Transverse colon (tissue), 4 donors: ENCODE measurements at regions not wholly inside any gene's neighbourhood (a gene's known extent, or its start where the extent isn't known, plus 50 kb on each side); places are given as distances from the start of the nearest gene placed in this dataset.

Source experiments
- DNase-seq: peaks from one replicate; pipeline ENCODE4 v3.0.0-alpha.2; 2019
- H3K27ac ChIP-seq, 4 donors: fragments of 200-600 bp; sonication (generic); 2 replicates each; pipeline ENCODE4 v1.5.1; 2016 to 2018; ENCODE audit warnings: inconsistent platforms in 4 of 4
- H3K27me3 ChIP-seq: fragments of 200-600 bp; sonication (generic); 2 replicates; pipeline ENCODE4 v1.5.1; 2017; ENCODE audit warnings: inconsistent platforms
- H3K36me3 ChIP-seq, 4 donors: fragments of 200-600 bp; sonication (generic); 2 replicates each; pipeline ENCODE4 v1.5.1; 2017 to 2019; ENCODE audit warnings: inconsistent platforms in 4 of 4
- H3K4me1 ChIP-seq, 4 donors: fragments of 200-600 bp; sonication (generic); 2 replicates each; pipeline ENCODE4 v1.5.1; 2017 to 2020; ENCODE audit warnings: inconsistent platforms in 4 of 4
- H3K4me3 ChIP-seq, 4 donors: fragments of 200-600 bp; sonication (generic); 1 replicate in 1 of 4; 2 replicates in 3 of 4; pipeline versions ENCODE4 v1.5.1 to v1.6.1; 2017 to 2019; ENCODE audit warnings: inconsistent platforms in 4 of 4
- H3K9me3 ChIP-seq, 2 donors: fragments of 200-600 bp; sonication (generic); 2 replicates each; pipeline ENCODE4 v1.5.1; 2017 to 2019; ENCODE audit warnings: inconsistent platforms in 2 of 2
- EP300 ChIP-seq: sonication (generic); formaldehyde crosslinking; IDR thresholded peaks from one replicate; pipeline ENCODE4 v1.6.1; 2017; ENCODE audit warnings: antibody characterized with exemption, low read depth
- POLR2A ChIP-seq: fragments of 450-650 bp; IDR thresholded peaks from one replicate; pipeline ENCODE4 v1.6.1; 2016; ENCODE audit warnings: antibody characterized with exemption, mild to moderate bottlenecking, moderate library complexity
- POLR2AphosphoS5 ChIP-seq, 3 donors: sonication (generic); formaldehyde crosslinking; IDR thresholded peaks; one replicate each; pipeline ENCODE4 v1.6.1; 2016; ENCODE audit warnings: antibody characterized with exemption in 3 of 3
- WGBS, 2 donors: methylation state at CpG; one replicate each; pipeline ENCODE4 v1.1.5; 2018; ENCODE audit warnings: low coverage in 1 of 2; 5-methylcytosine and 5-hydroxymethylcytosine counted together
- in situ Hi-C, 4 donors: fragments of 200-750 bp; cut with MboI; loops; one replicate each; pipeline versions ENCODE4 v1.15.0 to v1.15.1; 2017; ENCODE audit warnings: low sequenced_read_pairs in 3 of 4, low pct_ligation_motif_present in 1 of 4, low pct_unique_long_range_greater_than_20kb in 1 of 4
- intact Hi-C: fragments of 100-400 bp; cut with DNase I; formaldehyde crosslinking; loops from one replicate; pipeline ENCODE4 v1.15.1; 2023; ENCODE audit warnings: low total_unique reads
- TF ChIP-seq, protein P1 (sequence below), 5 experiments: fragments of 200-600 bp in 3 of 5; fragments of 450-650 bp in 2 of 5; sonication (generic) in 3 of 5; IDR thresholded peaks; 1 replicate in 2 of 5; 2 replicates in 3 of 5; pipeline ENCODE4 v1.5.1; 2016 to 2017; ENCODE audit warnings: antibody characterized with exemption in 5 of 5, inconsistent platforms in 3 of 5, mild to moderate bottlenecking in 2 of 5, moderate library complexity in 1 of 5

DNA sequence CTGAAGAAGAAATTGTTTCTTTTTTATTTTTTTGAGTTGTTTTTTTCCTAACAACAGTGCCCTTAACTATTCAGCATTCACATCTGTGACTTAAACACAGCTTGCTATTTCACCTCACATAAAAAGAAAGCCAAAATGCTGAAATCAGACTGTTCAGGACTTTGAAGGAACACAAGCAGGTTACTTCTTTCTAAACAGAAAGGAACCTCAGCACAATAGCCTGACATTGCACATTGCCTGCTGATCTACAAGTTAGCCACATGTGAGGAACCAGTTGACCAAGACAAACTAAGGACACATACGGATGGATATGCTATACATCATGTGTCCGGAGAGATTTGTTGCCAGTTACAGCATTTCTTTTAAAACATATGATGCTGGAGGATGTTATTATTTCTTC lies 331.1 kb downstream of the FSIP2 start:
- no peak overlapping the region for H3K27ac ChIP-seq
- no peak for TF ChIP-seq EP300
- TF ChIP-seq, protein P1, sequence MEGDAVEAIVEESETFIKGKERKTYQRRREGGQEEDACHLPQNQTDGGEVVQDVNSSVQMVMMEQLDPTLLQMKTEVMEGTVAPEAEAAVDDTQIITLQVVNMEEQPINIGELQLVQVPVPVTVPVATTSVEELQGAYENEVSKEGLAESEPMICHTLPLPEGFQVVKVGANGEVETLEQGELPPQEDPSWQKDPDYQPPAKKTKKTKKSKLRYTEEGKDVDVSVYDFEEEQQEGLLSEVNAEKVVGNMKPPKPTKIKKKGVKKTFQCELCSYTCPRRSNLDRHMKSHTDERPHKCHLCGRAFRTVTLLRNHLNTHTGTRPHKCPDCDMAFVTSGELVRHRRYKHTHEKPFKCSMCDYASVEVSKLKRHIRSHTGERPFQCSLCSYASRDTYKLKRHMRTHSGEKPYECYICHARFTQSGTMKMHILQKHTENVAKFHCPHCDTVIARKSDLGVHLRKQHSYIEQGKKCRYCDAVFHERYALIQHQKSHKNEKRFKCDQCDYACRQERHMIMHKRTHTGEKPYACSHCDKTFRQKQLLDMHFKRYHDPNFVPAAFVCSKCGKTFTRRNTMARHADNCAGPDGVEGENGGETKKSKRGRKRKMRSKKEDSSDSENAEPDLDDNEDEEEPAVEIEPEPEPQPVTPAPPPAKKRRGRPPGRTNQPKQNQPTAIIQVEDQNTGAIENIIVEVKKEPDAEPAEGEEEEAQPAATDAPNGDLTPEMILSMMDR (IDR thresholded peaks at IDR 0.05), result no peak
- TF ChIP-seq POLR2AphosphoS5 (IDR thresholded peaks at IDR 0.05), result no peak
- TF ChIP-seq POLR2A, result no peak
- WGBS, 2 donors, result 98 to 100% methylated on average over 2 of the region's 2 CpGs
- H3K27me3 ChIP-seq, result no peaks in the 10 kb centered on the region
- H3K36me3 ChIP-seq, result no peaks in the 10 kb centered on the region
- H3K4me1 ChIP-seq, result no peaks in the 10 kb centered on the region
- intact Hi-C loops, result loop anchor here (1.0 kb wide), 1 partner anchor 11 kb away; no protein-coding TSS in a partner anchor
- H3K4me3 ChIP-seq, result no peak overlapping the region
- no peak for DNase-seq
- in situ Hi-C loops, result no loop called here
- no peaks in the 10 kb centered on the region for H3K9me3 ChIP-seq

DNA sequence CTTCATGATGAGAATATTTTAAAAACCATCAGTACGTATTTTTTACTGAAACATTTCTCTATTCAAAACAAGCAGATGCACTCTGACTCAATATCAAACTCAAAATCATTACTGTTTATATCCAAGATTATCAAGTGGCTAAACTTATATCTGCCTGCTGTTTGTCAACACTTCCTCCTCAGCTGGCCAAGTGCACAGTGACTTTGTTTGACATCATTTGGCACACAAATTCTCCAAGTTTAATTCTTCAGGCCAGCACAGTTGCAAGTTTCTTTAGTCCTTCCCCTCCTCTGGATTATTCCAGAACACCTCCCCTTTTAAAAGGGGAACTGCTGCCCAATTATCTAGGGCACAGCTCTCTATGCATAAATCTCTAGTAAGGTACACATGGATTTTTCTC lies 346.6 kb downstream of the FSIP2 start:
- Histone ChIP-seq H3K36me3 (no peaks in the 10 kb centered on the region), H3K27ac (no peak overlapping the region), H3K4me1 (no peaks in the 10 kb centered on the region), H3K27me3 (no peaks in the 10 kb centered on the region), H3K9me3 (no peaks in the 10 kb centered on the region), H3K4me3 (no peak overlapping the region)
- intact Hi-C loops, result no loop called here
- TF ChIP-seq POLR2A, result no peak
- no peak for TF ChIP-seq POLR2AphosphoS5 (IDR thresholded peaks at IDR 0.05)
- no peak for TF ChIP-seq EP300
- no peak for DNase-seq
- in situ Hi-C loops, result no loop called here
- 69 to 76% methylated on average over 1 of the region's 1 CpG for WGBS, 2 donors

DNA sequence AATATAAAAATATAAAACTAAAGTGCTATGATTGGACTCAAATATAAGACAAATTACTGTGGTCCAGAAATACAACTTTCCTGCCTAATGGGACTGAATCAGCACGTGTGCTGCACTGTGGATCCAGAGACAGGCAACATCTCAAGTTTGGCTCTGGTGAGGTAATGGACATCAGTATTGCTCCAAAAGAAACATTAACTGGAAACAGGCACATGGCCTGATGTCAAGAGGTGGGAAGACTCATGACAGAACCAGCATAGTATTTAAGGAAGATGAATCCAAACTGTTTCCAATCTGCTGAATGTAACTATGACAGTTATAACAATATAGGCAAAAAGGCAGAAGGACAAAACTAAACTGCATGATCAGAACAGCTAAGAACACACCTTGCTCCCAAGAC lies 354.6 kb downstream of the FSIP2 start:
- Histone ChIP-seq H3K4me3 (no peak overlapping the region), H3K36me3 (no peaks in the 10 kb centered on the region), H3K27ac (no peak overlapping the region), H3K9me3 (no peaks in the 10 kb centered on the region), H3K27me3 (no peaks in the 10 kb centered on the region), H3K4me1 (no peaks in the 10 kb centered on the region)
- 71 to 81% methylated on average over 1 of the region's 1 CpG for WGBS, 2 donors
- TF ChIP-seq POLR2AphosphoS5 (IDR thresholded peaks at IDR 0.05), result no peak
- TF ChIP-seq EP300, result no peak
- TF ChIP-seq, protein P1 (IDR thresholded peaks at IDR 0.05), result no peak
- no peak for TF ChIP-seq POLR2A
- intact Hi-C loops, result no loop called here
- in situ Hi-C loops, result no loop called here
- DNase-seq, result no peak

DNA sequence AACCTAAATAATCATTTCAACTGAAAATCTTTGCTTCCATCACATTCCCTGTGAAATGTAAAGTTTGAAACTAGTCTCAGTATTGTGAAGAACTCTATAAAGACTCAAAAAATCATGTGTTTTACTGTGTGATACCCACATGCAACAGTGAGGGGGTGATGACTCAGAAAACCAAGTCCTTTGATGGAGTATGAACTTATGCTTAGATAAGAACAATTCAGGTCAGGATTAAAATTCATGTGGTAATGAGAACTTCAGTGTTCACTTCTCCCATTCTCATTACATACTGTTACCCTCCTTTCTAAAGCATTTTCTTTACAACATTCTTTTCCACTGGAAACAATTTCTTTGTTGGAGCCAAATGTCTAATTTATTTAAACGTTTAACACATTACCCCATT lies 360.2 kb downstream of the FSIP2 start:
- TF ChIP-seq, protein P1 (IDR thresholded peaks at IDR 0.05), result no peak
- TF ChIP-seq EP300 (no peak), POLR2AphosphoS5 (IDR thresholded peaks at IDR 0.05) (no peak), POLR2A (no peak)
- H3K27me3 ChIP-seq, result no peaks in the 10 kb centered on the region
- no peak overlapping the region for H3K4me3 ChIP-seq
- in situ Hi-C loops (no loop called here), intact Hi-C loops (no loop called here)
- no peaks in the 10 kb centered on the region for H3K36me3 ChIP-seq
- no peak for DNase-seq
- H3K4me1 ChIP-seq, result no peaks in the 10 kb centered on the region
- WGBS, 2 donors, result 60 to 64% methylated on average over 1 of the region's 1 CpG
- no peaks in the 10 kb centered on the region for H3K9me3 ChIP-seq
- H3K27ac ChIP-seq, result no peak overlapping the region

DNA sequence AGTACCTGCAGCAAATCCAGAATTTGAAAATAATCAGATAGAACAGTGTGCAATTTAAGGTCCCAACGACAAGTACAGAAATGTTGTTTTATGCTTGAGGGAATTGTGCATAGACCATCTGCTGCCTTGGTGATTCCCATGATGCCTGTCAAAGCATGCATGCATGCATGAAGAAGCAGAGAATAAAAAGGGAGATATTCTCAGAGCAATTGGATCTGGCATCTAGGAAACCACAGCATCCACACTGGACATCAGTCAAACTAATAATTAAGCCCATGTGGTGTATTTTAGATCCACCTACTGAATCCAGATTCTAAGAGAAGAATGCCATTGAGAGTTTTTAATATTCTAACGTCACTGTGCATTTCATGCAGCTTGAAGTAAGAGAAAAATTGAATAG lies 361.2 kb downstream of the FSIP2 start:
- Histone ChIP-seq H3K4me1 (no peaks in the 10 kb centered on the region), H3K4me3 (no peak overlapping the region), H3K36me3 (no peaks in the 10 kb centered on the region), H3K27ac (no peak overlapping the region), H3K9me3 (no peaks in the 10 kb centered on the region), H3K27me3 (no peaks in the 10 kb centered on the region)
- TF ChIP-seq POLR2A (no peak), EP300 (no peak), POLR2AphosphoS5 (IDR thresholded peaks at IDR 0.05) (no peak)
- TF ChIP-seq, protein P1 (IDR thresholded peaks at IDR 0.05), result no peak
- no peak for DNase-seq
- intact Hi-C loops (no loop called here), in situ Hi-C loops (no loop called here)
- 71 to 100% methylated on average over 1 to 2 of the region's 2 CpGs for WGBS, 2 donors
